Fibroblast of villous mesenchyme (primary cell): ENCODE measurements at regions not wholly inside any gene's neighbourhood (a gene's known extent, or its start where the extent isn't known, plus 50 kb on each side); places are given as distances from the start of the nearest gene placed in this dataset.

ENCODE experiments used
- DNase-seq: peaks from one replicate; pipeline ENCODE4 v3.0.0-alpha.2; 2010; ENCODE audit warnings: low read depth
- H3K4me3 ChIP-seq: 2 replicates; pipeline ENCODE4 v1.5.1; 2011; ENCODE audit warnings: low read depth, mild to moderate bottlenecking, low read length
- TF ChIP-seq, protein P1 (sequence below): IDR thresholded peaks from 2 replicates; pipeline ENCODE4 v1.5.1; 2012; ENCODE audit warnings: low read depth, mild to moderate bottlenecking, low read length; ENCODE audit not compliant: insufficient read depth

DNA sequence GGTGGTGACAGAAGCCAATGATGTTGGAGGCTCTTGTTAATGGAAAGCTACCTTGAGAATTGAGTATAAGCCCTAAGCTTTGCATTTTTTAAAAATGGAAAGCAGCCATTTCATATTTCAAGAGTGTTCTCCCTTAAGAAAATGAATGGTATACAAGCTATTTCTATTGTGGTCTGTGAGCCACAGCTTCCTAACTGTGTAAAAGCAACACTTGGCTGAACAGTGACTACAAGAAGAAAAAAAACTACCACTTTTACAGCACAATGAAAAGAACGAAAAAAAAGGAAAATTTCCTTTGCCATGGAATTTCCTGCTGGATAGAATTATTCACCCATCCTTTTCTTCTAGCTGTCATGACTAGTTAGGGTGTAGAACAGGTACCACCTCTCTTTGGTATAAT lies 397.1 kb upstream of the BTBD3 start:
- no peak overlapping the region for H3K4me3 ChIP-seq
- TF ChIP-seq, protein P1, sequence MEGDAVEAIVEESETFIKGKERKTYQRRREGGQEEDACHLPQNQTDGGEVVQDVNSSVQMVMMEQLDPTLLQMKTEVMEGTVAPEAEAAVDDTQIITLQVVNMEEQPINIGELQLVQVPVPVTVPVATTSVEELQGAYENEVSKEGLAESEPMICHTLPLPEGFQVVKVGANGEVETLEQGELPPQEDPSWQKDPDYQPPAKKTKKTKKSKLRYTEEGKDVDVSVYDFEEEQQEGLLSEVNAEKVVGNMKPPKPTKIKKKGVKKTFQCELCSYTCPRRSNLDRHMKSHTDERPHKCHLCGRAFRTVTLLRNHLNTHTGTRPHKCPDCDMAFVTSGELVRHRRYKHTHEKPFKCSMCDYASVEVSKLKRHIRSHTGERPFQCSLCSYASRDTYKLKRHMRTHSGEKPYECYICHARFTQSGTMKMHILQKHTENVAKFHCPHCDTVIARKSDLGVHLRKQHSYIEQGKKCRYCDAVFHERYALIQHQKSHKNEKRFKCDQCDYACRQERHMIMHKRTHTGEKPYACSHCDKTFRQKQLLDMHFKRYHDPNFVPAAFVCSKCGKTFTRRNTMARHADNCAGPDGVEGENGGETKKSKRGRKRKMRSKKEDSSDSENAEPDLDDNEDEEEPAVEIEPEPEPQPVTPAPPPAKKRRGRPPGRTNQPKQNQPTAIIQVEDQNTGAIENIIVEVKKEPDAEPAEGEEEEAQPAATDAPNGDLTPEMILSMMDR, result no peak
- DNase-seq, result no peak

GRCh38 chr20:11521476-11522365 lies 396.0 kb upstream of the BTBD3 start:
- no peak for DNase-seq
- no peak overlapping the region for H3K4me3 ChIP-seq
- TF ChIP-seq, protein P1, result no peak

GRCh38 chr20:11522366-11522741 lies 395.3 kb upstream of the BTBD3 start:
- H3K4me3 ChIP-seq, result no peak overlapping the region
- no peak for DNase-seq
- TF ChIP-seq, protein P1, result no peak

GRCh38 chr20:11529047-11529446 lies 388.6 kb upstream of the BTBD3 start:
- no peak for DNase-seq
- H3K4me3 ChIP-seq, result no peak overlapping the region
- TF ChIP-seq, protein P1, result no peak

DNA sequence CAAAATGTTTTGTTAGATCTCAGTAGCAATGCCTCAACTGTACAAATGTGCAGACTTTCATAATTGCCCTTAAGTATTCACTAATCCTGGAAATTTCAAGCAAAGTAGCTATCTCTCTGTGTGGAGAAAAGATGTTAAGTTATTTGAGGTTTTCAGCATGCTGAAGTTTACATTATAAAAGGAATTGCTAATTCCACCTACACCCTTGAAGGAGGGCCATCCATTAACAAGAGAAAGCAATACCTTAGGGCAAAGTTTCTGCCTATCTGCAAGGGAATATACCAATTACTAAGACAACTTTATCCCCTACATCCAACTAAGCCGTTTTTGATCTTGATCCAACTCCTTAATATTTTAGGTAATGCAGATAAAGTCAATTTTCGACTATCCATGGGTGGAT lies 380.7 kb upstream of the BTBD3 start:
- no peak for DNase-seq
- no peak overlapping the region for H3K4me3 ChIP-seq
- TF ChIP-seq, protein P1, result no peak

GRCh38 chr20:11539450-11539849 lies 378.2 kb upstream of the BTBD3 start:
- TF ChIP-seq, protein P1, result no peak
- no peak overlapping the region for H3K4me3 ChIP-seq
- DNase-seq, result no peak
